KMS-11 (cell line): ENCODE measurements at regions not wholly inside any gene's neighbourhood (a gene's known extent, or its start where the extent isn't known, plus 50 kb on each side); places are given as distances from the start of the nearest gene placed in this dataset.

Experiments
- H2AFZ ChIP-seq: fragments of 200-600 bp; sonication (generic); 2 replicates; pipeline ENCODE4 v1.6.1; 2016; ENCODE audit warnings: antibody characterized with exemption, mixed run types, low read depth
- H3K27ac ChIP-seq: fragments of 200-600 bp; sonication (generic); 2 replicates; pipeline ENCODE4 v1.6.1; 2016; ENCODE audit warnings: mild to moderate bottlenecking, mixed run types
- H3K27me3 ChIP-seq: fragments of 200-600 bp; sonication (generic); 2 replicates; pipeline ENCODE4 v1.6.1; 2017; ENCODE audit warnings: mild to moderate bottlenecking, low read depth, mixed run types, moderate library complexity; ENCODE audit not compliant: insufficient read depth
- H3K36me3 ChIP-seq: fragments of 200-600 bp; sonication (generic); 2 replicates; pipeline ENCODE4 v1.6.1; 2017; ENCODE audit warnings: mild to moderate bottlenecking, mixed run types; ENCODE audit not compliant: insufficient read depth
- H3K4me1 ChIP-seq: fragments of 200-600 bp; sonication (generic); 2 replicates; pipeline ENCODE4 v1.6.1; 2016; ENCODE audit warnings: mild to moderate bottlenecking, low read depth, mixed run types; ENCODE audit not compliant: poor library complexity, severe bottlenecking
- H3K4me2 ChIP-seq: fragments of 200-600 bp; sonication (generic); 2 replicates; pipeline ENCODE4 v1.7.0; 2016; ENCODE audit warnings: mild to moderate bottlenecking, mixed run types
- H3K4me3 ChIP-seq: fragments of 200-600 bp; sonication (generic); IDR thresholded peaks from 2 replicates; pipeline ENCODE4 v1.6.1; 2017; ENCODE audit warnings: low read depth, low read length, mixed read lengths; ENCODE audit not compliant: insufficient read depth
- H3K79me2 ChIP-seq: fragments of 200-600 bp; sonication (generic); 2 replicates; pipeline ENCODE4 v1.6.1; 2016; ENCODE audit warnings: low read depth, mixed run types; ENCODE audit not compliant: insufficient read depth
- H3K9ac ChIP-seq: fragments of 200-600 bp; sonication (generic); 2 replicates; pipeline ENCODE4 v1.6.1; 2016; ENCODE audit warnings: mild to moderate bottlenecking, mixed run types
- H4K20me1 ChIP-seq: fragments of 200-600 bp; sonication (generic); 2 replicates; pipeline ENCODE4 v1.6.1; 2016; ENCODE audit warnings: mild to moderate bottlenecking, mixed run types; ENCODE audit not compliant: insufficient read depth
- TF ChIP-seq, protein P1 (sequence below): fragments of 200-600 bp; sonication (generic); conservative IDR thresholded peaks from 2 replicates; pipeline ENCODE4 v1.6.1; 2017; ENCODE audit warnings: low read depth, mild to moderate bottlenecking, antibody characterized with exemption, low read length, moderate library complexity, mixed read lengths

GRCh38 chr4:30863021-30863420 lies 142.9 kb downstream of the PCDH7 start:
- no peak overlapping the region for H3K4me2 ChIP-seq
- no peak overlapping the region for H3K9ac ChIP-seq
- H4K20me1 ChIP-seq: no peaks in the 10 kb centered on the region
- TF ChIP-seq, protein P1, sequence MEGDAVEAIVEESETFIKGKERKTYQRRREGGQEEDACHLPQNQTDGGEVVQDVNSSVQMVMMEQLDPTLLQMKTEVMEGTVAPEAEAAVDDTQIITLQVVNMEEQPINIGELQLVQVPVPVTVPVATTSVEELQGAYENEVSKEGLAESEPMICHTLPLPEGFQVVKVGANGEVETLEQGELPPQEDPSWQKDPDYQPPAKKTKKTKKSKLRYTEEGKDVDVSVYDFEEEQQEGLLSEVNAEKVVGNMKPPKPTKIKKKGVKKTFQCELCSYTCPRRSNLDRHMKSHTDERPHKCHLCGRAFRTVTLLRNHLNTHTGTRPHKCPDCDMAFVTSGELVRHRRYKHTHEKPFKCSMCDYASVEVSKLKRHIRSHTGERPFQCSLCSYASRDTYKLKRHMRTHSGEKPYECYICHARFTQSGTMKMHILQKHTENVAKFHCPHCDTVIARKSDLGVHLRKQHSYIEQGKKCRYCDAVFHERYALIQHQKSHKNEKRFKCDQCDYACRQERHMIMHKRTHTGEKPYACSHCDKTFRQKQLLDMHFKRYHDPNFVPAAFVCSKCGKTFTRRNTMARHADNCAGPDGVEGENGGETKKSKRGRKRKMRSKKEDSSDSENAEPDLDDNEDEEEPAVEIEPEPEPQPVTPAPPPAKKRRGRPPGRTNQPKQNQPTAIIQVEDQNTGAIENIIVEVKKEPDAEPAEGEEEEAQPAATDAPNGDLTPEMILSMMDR: no peak
- no peaks in the 10 kb centered on the region for H3K27me3 ChIP-seq
- H3K4me3 ChIP-seq: no peak overlapping the region
- no peak overlapping the region for H2AFZ ChIP-seq
- no peaks in the 10 kb centered on the region for H3K36me3 ChIP-seq
- no peaks in the 10 kb centered on the region for H3K4me1 ChIP-seq
- H3K27ac ChIP-seq: no peak overlapping the region
- H3K79me2 ChIP-seq: no peaks in the 10 kb centered on the region

DNA sequence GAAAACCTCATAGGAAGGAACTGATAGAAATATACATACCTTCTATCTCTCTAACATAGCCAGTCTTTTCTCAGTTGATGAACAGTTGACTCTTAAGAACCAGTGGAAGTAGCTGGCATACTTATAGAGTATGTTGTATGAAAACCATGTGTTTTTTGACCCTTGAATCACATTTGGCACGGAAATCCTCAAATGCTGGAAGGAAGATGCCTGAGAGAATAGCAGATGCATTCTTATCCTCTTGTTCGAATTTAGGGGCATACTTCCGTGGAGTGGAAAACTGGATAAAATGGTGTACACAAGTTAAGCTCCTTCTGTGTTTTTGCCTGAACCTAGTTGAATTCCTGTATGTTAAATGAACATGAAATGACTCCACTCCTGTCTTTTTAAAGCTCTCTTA lies 145.5 kb downstream of the PCDH7 start:
- H2AFZ ChIP-seq: no peak overlapping the region
- H3K27me3 ChIP-seq: no peaks in the 10 kb centered on the region
- no peaks in the 10 kb centered on the region for H3K4me1 ChIP-seq
- H3K4me2 ChIP-seq: no peak overlapping the region
- H3K79me2 ChIP-seq: no peaks in the 10 kb centered on the region
- H3K36me3 ChIP-seq: no peaks in the 10 kb centered on the region
- no peak overlapping the region for H3K9ac ChIP-seq
- TF ChIP-seq, protein P1: no peak
- no peaks in the 10 kb centered on the region for H4K20me1 ChIP-seq
- no peak overlapping the region for H3K27ac ChIP-seq
- H3K4me3 ChIP-seq: no peak overlapping the region

GRCh38 chr4:30866346-30866745 lies 146.2 kb downstream of the PCDH7 start:
- no peaks in the 10 kb centered on the region for H3K27me3 ChIP-seq
- H3K9ac ChIP-seq: no peak overlapping the region
- no peak overlapping the region for H3K4me2 ChIP-seq
- H3K4me1 ChIP-seq: no peaks in the 10 kb centered on the region
- no peaks in the 10 kb centered on the region for H3K36me3 ChIP-seq
- no peak overlapping the region for H3K27ac ChIP-seq
- no peaks in the 10 kb centered on the region for H4K20me1 ChIP-seq
- H2AFZ ChIP-seq: no peak overlapping the region
- no peaks in the 10 kb centered on the region for H3K79me2 ChIP-seq
- TF ChIP-seq, protein P1: no peak
- H3K4me3 ChIP-seq: no peak overlapping the region

DNA sequence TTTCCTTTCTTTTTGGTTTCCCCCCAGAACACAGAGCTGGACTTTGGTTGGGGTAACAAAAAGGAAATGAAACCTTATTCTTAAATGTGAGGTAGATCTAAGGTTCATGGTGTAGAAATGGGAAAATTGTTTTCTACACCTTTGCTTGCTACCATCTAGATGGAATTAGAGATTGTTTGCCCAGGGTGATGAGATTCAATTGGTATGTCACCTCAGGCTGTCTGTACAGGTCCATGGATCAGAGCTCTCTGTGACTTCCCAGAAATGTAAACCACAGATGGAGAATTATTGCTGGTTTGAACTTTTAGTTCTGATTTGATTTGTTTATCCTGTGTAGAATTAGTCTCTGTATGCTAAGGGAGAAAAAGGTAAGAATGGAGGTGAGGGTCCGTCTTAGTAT lies 146.7 kb downstream of the PCDH7 start:
- Histone ChIP-seq H3K4me2 (no peak overlapping the region), H3K36me3 (no peaks in the 10 kb centered on the region), H3K4me1 (no peaks in the 10 kb centered on the region), H3K79me2 (no peaks in the 10 kb centered on the region), H3K9ac (no peak overlapping the region), H2AFZ (no peak overlapping the region), H3K4me3 (no peak overlapping the region), H4K20me1 (no peaks in the 10 kb centered on the region), H3K27me3 (no peaks in the 10 kb centered on the region), H3K27ac (no peak overlapping the region)
- TF ChIP-seq, protein P1: no peak

GRCh38 chr4:30867427-30867826 lies 147.3 kb downstream of the PCDH7 start:
- Histone ChIP-seq H4K20me1 (no peaks in the 10 kb centered on the region), H3K79me2 (no peaks in the 10 kb centered on the region), H3K4me1 (no peaks in the 10 kb centered on the region), H3K9ac (no peak overlapping the region), H3K36me3 (no peaks in the 10 kb centered on the region), H3K27me3 (no peaks in the 10 kb centered on the region), H3K4me2 (no peak overlapping the region), H2AFZ (no peak overlapping the region), H3K27ac (no peak overlapping the region), H3K4me3 (no peak overlapping the region)
- TF ChIP-seq, protein P1: no peak
